ENCODE measurements at regions not wholly inside any gene's neighbourhood (a gene's known extent, or its start where the extent isn't known, plus 50 kb on each side); places are given as distances from the start of the nearest gene placed in this dataset.

GRCh38 chr4:14359991-14360390 is 642.3 kb upstream of the CPEB2 start:
- Histone ChIP-seq H4K20me1 (ENCODE audit: insufficient read depth, low read length) (no peaks in the 10 kb centered on the region), H3K36me3 (ENCODE audit: insufficient read depth, low read length) (no peaks in the 10 kb centered on the region), H3K27me3 (ENCODE audit: insufficient read depth, low read length) (no peaks in the 10 kb centered on the region), H3K9me3 (ENCODE audit: low read depth, low read length) (no peaks in the 10 kb centered on the region), H3K4me1 (ENCODE audit: insufficient read depth, low read length) (no peaks in the 10 kb centered on the region), H3K4me3 (ENCODE audit: insufficient read depth, low read length) (no peak overlapping the region), H3K79me2 (ENCODE audit: insufficient read depth, low read length) (no peaks in the 10 kb centered on the region), H2AFZ (ENCODE audit: low read length) (no peak overlapping the region), H3K27ac (ENCODE audit: low read depth, low read length) (no peak overlapping the region), H3K4me2 (ENCODE audit: insufficient read depth, low read length) (no peak overlapping the region)
- no peak for TF ChIP-seq CTCF (IDR thresholded peaks at IDR 0.05; ENCODE audit: extremely low read depth, low read depth, low read length)
- no peak for DNase-seq (ENCODE audit: insufficient read length, low spot score, missing footprints)

GRCh38 chr4:14361084-14361483 is 641.2 kb upstream of the CPEB2 start:
- TF ChIP-seq CTCF (IDR thresholded peaks at IDR 0.05; ENCODE audit: extremely low read depth, low read depth, low read length): no peak
- Histone ChIP-seq H3K4me3 (ENCODE audit: insufficient read depth, low read length) (no peak overlapping the region), H2AFZ (ENCODE audit: low read length) (no peak overlapping the region), H3K79me2 (ENCODE audit: insufficient read depth, low read length) (no peaks in the 10 kb centered on the region), H3K4me2 (ENCODE audit: insufficient read depth, low read length) (no peak overlapping the region), H3K27me3 (ENCODE audit: insufficient read depth, low read length) (no peaks in the 10 kb centered on the region), H3K27ac (ENCODE audit: low read depth, low read length) (no peak overlapping the region), H3K36me3 (ENCODE audit: insufficient read depth, low read length) (no peaks in the 10 kb centered on the region), H3K9me3 (ENCODE audit: low read depth, low read length) (no peaks in the 10 kb centered on the region), H4K20me1 (ENCODE audit: insufficient read depth, low read length) (no peaks in the 10 kb centered on the region), H3K4me1 (ENCODE audit: insufficient read depth, low read length) (no peaks in the 10 kb centered on the region)
- DNase-seq (ENCODE audit: insufficient read length, low spot score, missing footprints): no peak

GRCh38 chr4:14362385-14362784 is 639.9 kb upstream of the CPEB2 start:
- no peak for DNase-seq (ENCODE audit: insufficient read length, low spot score, missing footprints)
- TF ChIP-seq CTCF (IDR thresholded peaks at IDR 0.05; ENCODE audit: extremely low read depth, low read depth, low read length): no peak
- no peaks in the 10 kb centered on the region for H3K9me3 ChIP-seq (ENCODE audit: low read depth, low read length)

DNA sequence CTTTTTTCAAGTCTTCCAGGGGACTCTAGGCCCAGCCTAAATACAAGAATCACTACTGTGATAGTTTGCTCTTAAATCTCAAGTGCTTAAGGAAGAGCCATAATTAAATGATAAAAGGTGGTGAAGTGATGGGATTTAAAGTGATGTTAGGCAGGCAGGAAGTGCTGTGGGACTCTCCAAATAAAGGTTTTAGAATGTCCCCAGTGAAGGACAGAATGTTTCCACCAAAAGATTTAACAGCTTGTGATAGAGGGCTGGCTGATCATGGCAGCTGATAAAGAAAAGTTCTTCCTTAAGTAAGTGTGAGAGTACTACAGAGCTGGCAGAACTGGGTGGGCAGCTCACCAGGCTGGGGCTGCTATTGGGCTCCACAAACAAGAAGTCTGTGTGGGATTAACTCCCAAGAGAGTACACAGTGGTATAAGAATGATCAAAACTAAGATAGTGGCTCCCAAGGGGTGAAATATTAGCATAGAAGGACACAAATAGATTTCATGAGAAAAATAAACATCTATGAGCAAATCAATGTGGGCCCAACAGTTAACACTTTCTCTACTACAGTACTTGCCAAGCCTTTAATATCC is 637.2 kb upstream of the CPEB2 start:
- Histone ChIP-seq H3K4me2 (ENCODE audit: insufficient read depth, low read length) (no peak overlapping the region), H3K9me3 (ENCODE audit: low read depth, low read length) (no peaks in the 10 kb centered on the region), H3K36me3 (ENCODE audit: insufficient read depth, low read length) (no peaks in the 10 kb centered on the region), H3K27me3 (ENCODE audit: insufficient read depth, low read length) (no peaks in the 10 kb centered on the region), H3K79me2 (ENCODE audit: insufficient read depth, low read length) (no peaks in the 10 kb centered on the region), H4K20me1 (ENCODE audit: insufficient read depth, low read length) (no peaks in the 10 kb centered on the region), H3K27ac (ENCODE audit: low read depth, low read length) (no peak overlapping the region), H3K4me3 (ENCODE audit: insufficient read depth, low read length) (no peak overlapping the region), H3K4me1 (ENCODE audit: insufficient read depth, low read length) (no peaks in the 10 kb centered on the region), H2AFZ (ENCODE audit: low read length) (peak overlapping the region; percentile 25)
- DNase-seq (ENCODE audit: insufficient read length, low spot score, missing footprints): no peak
- TF ChIP-seq CTCF (IDR thresholded peaks at IDR 0.05; ENCODE audit: extremely low read depth, low read depth, low read length): no peak

More at GRCh38 chr4:14362385-14362784, 639.9 kb upstream of the CPEB2 start:
- no peaks in the 10 kb centered on the region for H3K36me3 ChIP-seq (ENCODE audit: insufficient read depth, low read length)
- H3K4me2 ChIP-seq (ENCODE audit: insufficient read depth, low read length): no peak overlapping the region
- H4K20me1 ChIP-seq (ENCODE audit: insufficient read depth, low read length): no peaks in the 10 kb centered on the region
- H3K27ac ChIP-seq (ENCODE audit: low read depth, low read length): no peak overlapping the region
- no peak overlapping the region for H2AFZ ChIP-seq (ENCODE audit: low read length)
- no peaks in the 10 kb centered on the region for H3K4me1 ChIP-seq (ENCODE audit: insufficient read depth, low read length)
- no peaks in the 10 kb centered on the region for H3K27me3 ChIP-seq (ENCODE audit: insufficient read depth, low read length)
- H3K79me2 ChIP-seq (ENCODE audit: insufficient read depth, low read length): no peaks in the 10 kb centered on the region
- H3K4me3 ChIP-seq (ENCODE audit: insufficient read depth, low read length): no peak overlapping the region
